ENCODE measurements at regions not wholly inside any gene's neighbourhood (a gene's known extent, or its start where the extent isn't known, plus 50 kb on each side); places are given as distances from the start of the nearest gene placed in this dataset.

DNA sequence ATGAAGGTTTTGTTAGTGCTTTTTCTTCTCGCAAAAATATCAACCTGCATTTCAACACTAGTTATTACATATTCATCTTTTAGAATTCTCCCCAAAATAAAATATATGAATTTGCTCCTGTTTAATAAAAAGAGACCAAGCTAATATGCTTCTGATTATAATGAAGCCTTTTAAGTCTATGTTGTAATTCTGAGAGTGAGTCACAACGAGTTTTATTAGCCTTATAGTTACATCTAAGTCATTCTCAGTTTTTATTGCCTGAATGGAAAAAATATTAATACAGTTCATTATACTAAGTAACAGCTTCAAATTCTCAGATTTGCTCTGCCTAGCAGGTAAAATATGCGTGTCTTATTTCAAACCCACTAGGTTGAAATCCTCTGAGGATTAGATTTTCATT is 152.4 kb upstream of the CELF2 start:
- Histone ChIP-seq H3K79me2 (ENCODE audit: control insufficient read depth, insufficient read depth, low read length) (no peaks in the 10 kb centered on the region), H3K27me3 (replicated peaks in 1 of 2; ENCODE audit: control insufficient read depth in 2 of 2, insufficient read depth in 2 of 2, low read length in 1 of 2) (no peaks in the 10 kb centered on the region), H3K36me3 (ENCODE audit: control insufficient read depth in 2 of 2, insufficient read depth in 2 of 2, low read length in 1 of 2) (no peaks in the 10 kb centered on the region), H3K4me3 (no peak overlapping the region), H3K9me3 (replicated peaks; ENCODE audit: control insufficient read depth, insufficient read depth, low read length) (no peaks in the 10 kb centered on the region; the same call in 2 of the 3 replicates), H3K4me1 (ENCODE audit: control insufficient read depth, insufficient read depth, low read length) (no peaks in the 10 kb centered on the region), H3K9ac (ENCODE audit: control insufficient read depth, insufficient read depth, low read length) (no peak overlapping the region), H3K4me2 (ENCODE audit: control insufficient read depth, insufficient read depth) (no peak overlapping the region), H2AFZ (ENCODE audit: control insufficient read depth, low read depth, low read length) (no peak overlapping the region), H3K27ac (ENCODE audit: control insufficient read depth, insufficient read depth) (no peak overlapping the region), H4K20me1 (ENCODE audit: control insufficient read depth, insufficient read depth) (no peaks in the 10 kb centered on the region)
- BruUV-seq (replicated peaks) = no TSS peak
- RAD21 ChIA-PET (ENCODE audit: unreplicated experiment) = no interaction called here
- intact Hi-C loops (cut with micrococcal nuclease; ENCODE audit: unreplicated experiment) (no loop called here), in situ Hi-C loops (cut with MboI) (no loop called here)
- DNase-seq (ENCODE audit: low read depth, low spot score) = no peak
- TF ChIP-seq, protein P1, sequence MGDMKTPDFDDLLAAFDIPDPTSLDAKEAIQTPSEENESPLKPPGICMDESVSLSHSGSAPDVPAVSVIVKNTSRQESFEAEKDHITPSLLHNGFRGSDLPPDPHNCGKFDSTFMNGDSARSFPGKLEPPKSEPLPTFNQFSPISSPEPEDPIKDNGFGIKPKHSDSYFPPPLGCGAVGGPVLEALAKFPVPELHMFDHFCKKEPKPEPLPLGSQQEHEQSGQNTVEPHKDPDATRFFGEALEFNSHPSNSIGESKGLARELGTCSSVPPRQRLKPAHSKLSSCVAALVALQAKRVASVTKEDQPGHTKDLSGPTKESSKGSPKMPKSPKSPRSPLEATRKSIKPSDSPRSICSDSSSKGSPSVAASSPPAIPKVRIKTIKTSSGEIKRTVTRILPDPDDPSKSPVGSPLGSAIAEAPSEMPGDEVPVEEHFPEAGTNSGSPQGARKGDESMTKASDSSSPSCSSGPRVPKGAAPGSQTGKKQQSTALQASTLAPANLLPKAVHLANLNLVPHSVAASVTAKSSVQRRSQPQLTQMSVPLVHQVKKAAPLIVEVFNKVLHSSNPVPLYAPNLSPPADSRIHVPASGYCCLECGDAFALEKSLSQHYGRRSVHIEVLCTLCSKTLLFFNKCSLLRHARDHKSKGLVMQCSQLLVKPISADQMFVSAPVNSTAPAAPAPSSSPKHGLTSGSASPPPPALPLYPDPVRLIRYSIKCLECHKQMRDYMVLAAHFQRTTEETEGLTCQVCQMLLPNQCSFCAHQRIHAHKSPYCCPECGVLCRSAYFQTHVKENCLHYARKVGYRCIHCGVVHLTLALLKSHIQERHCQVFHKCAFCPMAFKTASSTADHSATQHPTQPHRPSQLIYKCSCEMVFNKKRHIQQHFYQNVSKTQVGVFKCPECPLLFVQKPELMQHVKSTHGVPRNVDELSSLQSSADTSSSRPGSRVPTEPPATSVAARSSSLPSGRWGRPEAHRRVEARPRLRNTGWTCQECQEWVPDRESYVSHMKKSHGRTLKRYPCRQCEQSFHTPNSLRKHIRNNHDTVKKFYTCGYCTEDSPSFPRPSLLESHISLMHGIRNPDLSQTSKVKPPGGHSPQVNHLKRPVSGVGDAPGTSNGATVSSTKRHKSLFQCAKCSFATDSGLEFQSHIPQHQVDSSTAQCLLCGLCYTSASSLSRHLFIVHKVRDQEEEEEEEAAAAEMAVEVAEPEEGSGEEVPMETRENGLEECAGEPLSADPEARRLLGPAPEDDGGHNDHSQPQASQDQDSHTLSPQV (IDR thresholded peaks at IDR 0.05) = no peak
- TF ChIP-seq, protein P2, sequence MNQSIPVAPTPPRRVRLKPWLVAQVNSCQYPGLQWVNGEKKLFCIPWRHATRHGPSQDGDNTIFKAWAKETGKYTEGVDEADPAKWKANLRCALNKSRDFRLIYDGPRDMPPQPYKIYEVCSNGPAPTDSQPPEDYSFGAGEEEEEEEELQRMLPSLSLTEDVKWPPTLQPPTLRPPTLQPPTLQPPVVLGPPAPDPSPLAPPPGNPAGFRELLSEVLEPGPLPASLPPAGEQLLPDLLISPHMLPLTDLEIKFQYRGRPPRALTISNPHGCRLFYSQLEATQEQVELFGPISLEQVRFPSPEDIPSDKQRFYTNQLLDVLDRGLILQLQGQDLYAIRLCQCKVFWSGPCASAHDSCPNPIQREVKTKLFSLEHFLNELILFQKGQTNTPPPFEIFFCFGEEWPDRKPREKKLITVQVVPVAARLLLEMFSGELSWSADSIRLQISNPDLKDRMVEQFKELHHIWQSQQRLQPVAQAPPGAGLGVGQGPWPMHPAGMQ (IDR thresholded peaks at IDR 0.05; ENCODE audit: borderline replicate concordance) = no peak
- no peak for TF ChIP-seq KDM1A (IDR thresholded peaks at IDR 0.05; ENCODE audit: borderline replicate concordance)
- TF ChIP-seq IRF4 (IDR thresholded peaks at IDR 0.05; ENCODE audit: low read depth, low read length) = no peak
- no peak for TF ChIP-seq SMC3 (IDR thresholded peaks at IDR 0.05; ENCODE audit: borderline replicate concordance, low read length)
- TF ChIP-seq EGR1 (IDR thresholded peaks at IDR 0.05; ENCODE audit: borderline replicate concordance in 1 of 2, low read depth in 2 of 2, low read length in 2 of 2) = no peak
- TF ChIP-seq RB1 (IDR thresholded peaks at IDR 0.05; ENCODE audit: borderline replicate concordance) = no peak
- no peak for TF ChIP-seq BMI1 (IDR thresholded peaks at IDR 0.05; ENCODE audit: borderline replicate concordance)
- TF ChIP-seq CHD1 (IDR thresholded peaks at IDR 0.05; ENCODE audit: low read depth, low read length) = no peak
- TF ChIP-seq POLR2AphosphoS5 (IDR thresholded peaks at IDR 0.05; ENCODE audit: low read length) = no peak
- TF ChIP-seq TCF12 (IDR thresholded peaks at IDR 0.05; ENCODE audit: low read depth, low read length) = no peak
- TF ChIP-seq, protein P3, sequence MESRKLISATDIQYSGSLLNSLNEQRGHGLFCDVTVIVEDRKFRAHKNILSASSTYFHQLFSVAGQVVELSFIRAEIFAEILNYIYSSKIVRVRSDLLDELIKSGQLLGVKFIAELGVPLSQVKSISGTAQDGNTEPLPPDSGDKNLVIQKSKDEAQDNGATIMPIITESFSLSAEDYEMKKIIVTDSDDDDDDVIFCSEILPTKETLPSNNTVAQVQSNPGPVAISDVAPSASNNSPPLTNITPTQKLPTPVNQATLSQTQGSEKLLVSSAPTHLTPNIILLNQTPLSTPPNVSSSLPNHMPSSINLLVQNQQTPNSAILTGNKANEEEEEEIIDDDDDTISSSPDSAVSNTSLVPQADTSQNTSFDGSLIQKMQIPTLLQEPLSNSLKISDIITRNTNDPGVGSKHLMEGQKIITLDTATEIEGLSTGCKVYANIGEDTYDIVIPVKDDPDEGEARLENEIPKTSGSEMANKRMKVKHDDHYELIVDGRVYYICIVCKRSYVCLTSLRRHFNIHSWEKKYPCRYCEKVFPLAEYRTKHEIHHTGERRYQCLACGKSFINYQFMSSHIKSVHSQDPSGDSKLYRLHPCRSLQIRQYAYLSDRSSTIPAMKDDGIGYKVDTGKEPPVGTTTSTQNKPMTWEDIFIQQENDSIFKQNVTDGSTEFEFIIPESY (IDR thresholded peaks at IDR 0.05) = no peak
- no peak for TF ChIP-seq POLR2AphosphoS2 (IDR thresholded peaks at IDR 0.05; ENCODE audit: low read depth, low read length)
- no peak for TF ChIP-seq POLR2A (IDR thresholded peaks at IDR 0.05; ENCODE audit: low read depth, low read length)
- ATAC-seq = no peak
- CTCF ChIA-PET = no interaction called here
- FAIRE-seq = no peak
- POLR2A ChIA-PET = no interaction called here
- 33% methylated on average over 3 of the region's 3 CpGs for WGBS (ENCODE audit: insufficient coverage, insufficient replicate concordance, low lambda C conversion rate, missing lambda C conversion rate)
- SMC1A ChIA-PET (ENCODE audit: uncharacterized antibody, unreplicated experiment) = no interaction called here
